K562 (cell line): ENCODE measurements at regions not wholly inside any gene's neighbourhood (a gene's known extent, or its start where the extent isn't known, plus 50 kb on each side); places are given as distances from the start of the nearest gene placed in this dataset.

Source experiments
- ARID1B ChIP-seq: fragments of 450-650 bp; IDR thresholded peaks from 2 replicates; pipeline ENCODE4 v1.6.1; 2016; ENCODE audit warnings: antibody characterized with exemption, mild to moderate bottlenecking, inconsistent platforms
- BHLHE40 ChIP-seq: IDR thresholded peaks from 2 replicates; pipeline ENCODE4 v1.6.1; 2011; ENCODE audit warnings: low read length, improper control_type of control experiment
- CREB1 ChIP-seq, 2 experiments: sonication (generic) in 1 of 2; formaldehyde crosslinking in 1 of 2; IDR thresholded peaks; 2 replicates each; pipeline versions ENCODE4 v1.6.1 to v1.8.0; 2012 to 2022; ENCODE audit warnings: inconsistent platforms in 1 of 2, mild to moderate bottlenecking in 1 of 2, missing genetic modification reagents in 1 of 2, moderate library complexity in 1 of 2
- CREM ChIP-seq: IDR thresholded peaks from 2 replicates; pipeline ENCODE4 v1.6.1; 2014; ENCODE audit warnings: antibody characterized with exemption, low read depth
- DPF2 ChIP-seq: fragments of 450-650 bp; IDR thresholded peaks from 2 replicates; pipeline ENCODE4 v1.6.1; 2016
- FOS ChIP-seq: IDR thresholded peaks from 3 replicates; pipeline ENCODE4 v1.6.1; 2011; ENCODE audit not compliant: insufficient read length; ENCODE audit errors: extremely low read depth
- FOXA1 ChIP-seq: fragments of 450-650 bp; IDR thresholded peaks from 2 replicates; pipeline ENCODE4 v1.6.1; 2016; ENCODE audit warnings: mild to moderate bottlenecking, borderline replicate concordance
- FOXK2 ChIP-seq, 2 experiments: fragments of 450-650 bp; IDR thresholded peaks in 1 of 2; conservative IDR thresholded peaks in 1 of 2; 2 replicates each; pipeline ENCODE4 v1.6.1; 2016; ENCODE audit warnings: low read depth in 2 of 2, mild to moderate bottlenecking in 1 of 2
- LCOR ChIP-seq: sonication (generic); formaldehyde crosslinking; IDR thresholded peaks from 2 replicates; pipeline ENCODE4 v1.8.0; 2022; ENCODE audit warnings: mild to moderate bottlenecking, missing genetic modification reagents
- NCOR1 ChIP-seq: fragments of 450-650 bp; IDR thresholded peaks from 2 replicates; pipeline ENCODE4 v1.6.1; 2016; ENCODE audit warnings: mild to moderate bottlenecking, moderate library complexity
- NFIC ChIP-seq: fragments of 450-650 bp; IDR thresholded peaks from 2 replicates; pipeline ENCODE4 v1.6.1; 2017; ENCODE audit warnings: mild to moderate bottlenecking, inconsistent platforms
- PRPF4 ChIP-seq: fragments of 200-400 bp; formaldehyde crosslinking; IDR thresholded peaks from one replicate; pipeline ENCODE4 v1.6.1; 2017; ENCODE audit warnings: low read length, low read depth, mild to moderate bottlenecking; ENCODE audit not compliant: insufficient read depth, poor library complexity, severe bottlenecking
- RCOR1 ChIP-seq, 2 experiments: IDR thresholded peaks; 2 replicates each; pipeline ENCODE4 v1.6.1; 2012; ENCODE audit warnings: low read depth in 2 of 2, low read length in 2 of 2, borderline replicate concordance in 1 of 2, improper control_type of control experiment in 1 of 2
- SOX6 ChIP-seq: fragments of 450-650 bp; IDR thresholded peaks from 2 replicates; pipeline ENCODE4 v1.6.1; 2014; ENCODE audit warnings: mild to moderate bottlenecking
- TBP ChIP-seq: optimal IDR thresholded peaks from 2 replicates; pipeline ENCODE3; 2011; ENCODE audit warnings: low read depth, low read length, improper control_type of control experiment
- YY1 ChIP-seq, 3 experiments: IDR thresholded peaks; 2 replicates each; pipeline ENCODE4 v1.6.1; 2011; ENCODE audit warnings: low read length in 2 of 3, mild to moderate bottlenecking in 2 of 3, moderate library complexity in 2 of 3, borderline replicate concordance in 1 of 3, control low read depth in 1 of 3, low read depth in 1 of 3; ENCODE audit not compliant: insufficient read depth in 3 of 3, insufficient replicate concordance in 2 of 3, control insufficient read depth in 1 of 3, insufficient read length in 1 of 3; ENCODE audit errors: extremely low read depth in 1 of 3
- ZFP36 ChIP-seq: fragments of 150-350 bp; IDR thresholded peaks from 2 replicates; pipeline ENCODE4 v1.6.1; 2018; ENCODE audit warnings: low read length, low read depth; ENCODE audit not compliant: partially characterized antibody
- TF ChIP-seq, protein P1 (sequence below): fragments of 450-650 bp; IDR thresholded peaks from 2 replicates; pipeline ENCODE4 v1.6.1; 2016; ENCODE audit warnings: antibody characterized with exemption
- TF ChIP-seq, protein P2 (sequence below): fragments of 250-450 bp; sonication (Bioruptor Pico); IDR thresholded peaks from 2 replicates; pipeline ENCODE4 v1.4.0; 2020
- TF ChIP-seq, protein P3 (sequence below): fragments of 200-800 bp; sonication (Bioruptor generic); IDR thresholded peaks from 2 replicates; pipeline ENCODE4 v1.6.1; 2017; ENCODE audit warnings: missing genetic modification characterization, missing compliant biosample characterization

DNA sequence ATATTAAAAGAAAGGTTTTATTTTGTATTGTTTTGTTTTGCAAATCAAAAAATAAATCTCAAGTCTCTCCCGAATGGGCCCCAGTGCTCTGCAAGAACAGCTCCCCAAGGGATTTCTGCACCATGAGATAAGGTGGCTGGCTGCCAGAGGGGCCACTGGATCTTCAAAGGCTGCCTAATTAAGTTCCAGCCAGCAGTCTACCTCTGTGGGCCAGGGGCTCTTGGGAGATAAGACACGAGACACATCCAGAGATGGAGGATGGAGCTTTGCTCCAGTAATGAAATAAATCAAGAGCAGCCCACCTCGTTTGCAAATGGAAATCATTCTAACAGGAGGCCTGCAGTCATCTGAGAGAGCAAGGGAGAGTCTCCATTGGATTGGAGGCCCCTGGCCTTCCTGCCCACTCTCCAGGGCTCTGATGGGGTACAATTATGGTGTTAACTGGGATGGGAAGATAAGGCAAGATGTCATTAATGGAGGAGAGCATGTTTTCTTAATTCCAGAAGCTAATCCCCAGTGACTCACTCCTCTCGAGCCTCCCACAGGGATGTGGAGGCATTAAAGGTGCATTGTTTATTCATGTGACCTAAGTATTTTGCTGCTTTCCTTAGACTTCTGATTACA lies 155.2 kb upstream of the KAZN start (continued):
- TF ChIP-seq LCOR (CRISPR knock-in tag), result peak; percentile 48; the same call in 1 of the 2 replicates
- TF ChIP-seq FOXA1, result no peak
- peak; percentile 45 for TF ChIP-seq FOS
- TF ChIP-seq BHLHE40, result peak; percentile 78; the same call in 1 of the 2 replicates
- TF ChIP-seq ZFP36, result no peak
- TF ChIP-seq TBP, result no peak
- peak; percentile 92 to 99 for TF ChIP-seq RCOR1 (IDR thresholded peaks at IDR 0.05; ENCODE audit: borderline replicate concordance in 1 of 2, low read depth in 2 of 2, low read length in 2 of 2)
- TF ChIP-seq NFIC, result peak; percentile 98
- TF ChIP-seq YY1 (IDR thresholded peaks at IDR 0.05; ENCODE audit: borderline replicate concordance in 1 of 3, control insufficient read depth in 1 of 3, extremely low read depth in 1 of 3, insufficient read depth in 3 of 3, insufficient read length in 1 of 3, insufficient replicate concordance in 2 of 3, low read depth in 1 of 3, low read length in 2 of 3), result no peak
- TF ChIP-seq, protein P1, sequence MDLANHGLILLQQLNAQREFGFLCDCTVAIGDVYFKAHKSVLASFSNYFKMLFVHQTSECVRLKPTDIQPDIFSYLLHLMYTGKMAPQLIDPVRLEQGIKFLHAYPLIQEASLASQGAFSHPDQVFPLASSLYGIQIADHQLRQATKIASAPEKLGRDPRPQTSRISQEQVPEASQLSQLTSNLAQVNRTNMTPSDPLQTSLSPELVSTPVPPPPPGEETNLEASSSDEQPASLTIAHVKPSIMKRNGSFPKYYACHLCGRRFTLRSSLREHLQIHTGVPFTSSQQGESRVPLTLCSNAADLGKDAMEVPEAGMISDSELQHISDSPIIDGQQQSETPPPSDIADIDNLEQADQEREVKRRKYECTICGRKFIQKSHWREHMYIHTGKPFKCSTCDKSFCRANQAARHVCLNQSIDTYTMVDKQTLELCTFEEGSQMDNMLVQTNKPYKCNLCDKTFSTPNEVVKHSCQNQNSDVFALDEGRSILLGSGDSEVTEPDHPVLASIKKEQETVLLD, result peak; percentile 31; the same call in 1 of the 2 replicates
- peak; percentile 74 for TF ChIP-seq SOX6
- TF ChIP-seq, protein P2, sequence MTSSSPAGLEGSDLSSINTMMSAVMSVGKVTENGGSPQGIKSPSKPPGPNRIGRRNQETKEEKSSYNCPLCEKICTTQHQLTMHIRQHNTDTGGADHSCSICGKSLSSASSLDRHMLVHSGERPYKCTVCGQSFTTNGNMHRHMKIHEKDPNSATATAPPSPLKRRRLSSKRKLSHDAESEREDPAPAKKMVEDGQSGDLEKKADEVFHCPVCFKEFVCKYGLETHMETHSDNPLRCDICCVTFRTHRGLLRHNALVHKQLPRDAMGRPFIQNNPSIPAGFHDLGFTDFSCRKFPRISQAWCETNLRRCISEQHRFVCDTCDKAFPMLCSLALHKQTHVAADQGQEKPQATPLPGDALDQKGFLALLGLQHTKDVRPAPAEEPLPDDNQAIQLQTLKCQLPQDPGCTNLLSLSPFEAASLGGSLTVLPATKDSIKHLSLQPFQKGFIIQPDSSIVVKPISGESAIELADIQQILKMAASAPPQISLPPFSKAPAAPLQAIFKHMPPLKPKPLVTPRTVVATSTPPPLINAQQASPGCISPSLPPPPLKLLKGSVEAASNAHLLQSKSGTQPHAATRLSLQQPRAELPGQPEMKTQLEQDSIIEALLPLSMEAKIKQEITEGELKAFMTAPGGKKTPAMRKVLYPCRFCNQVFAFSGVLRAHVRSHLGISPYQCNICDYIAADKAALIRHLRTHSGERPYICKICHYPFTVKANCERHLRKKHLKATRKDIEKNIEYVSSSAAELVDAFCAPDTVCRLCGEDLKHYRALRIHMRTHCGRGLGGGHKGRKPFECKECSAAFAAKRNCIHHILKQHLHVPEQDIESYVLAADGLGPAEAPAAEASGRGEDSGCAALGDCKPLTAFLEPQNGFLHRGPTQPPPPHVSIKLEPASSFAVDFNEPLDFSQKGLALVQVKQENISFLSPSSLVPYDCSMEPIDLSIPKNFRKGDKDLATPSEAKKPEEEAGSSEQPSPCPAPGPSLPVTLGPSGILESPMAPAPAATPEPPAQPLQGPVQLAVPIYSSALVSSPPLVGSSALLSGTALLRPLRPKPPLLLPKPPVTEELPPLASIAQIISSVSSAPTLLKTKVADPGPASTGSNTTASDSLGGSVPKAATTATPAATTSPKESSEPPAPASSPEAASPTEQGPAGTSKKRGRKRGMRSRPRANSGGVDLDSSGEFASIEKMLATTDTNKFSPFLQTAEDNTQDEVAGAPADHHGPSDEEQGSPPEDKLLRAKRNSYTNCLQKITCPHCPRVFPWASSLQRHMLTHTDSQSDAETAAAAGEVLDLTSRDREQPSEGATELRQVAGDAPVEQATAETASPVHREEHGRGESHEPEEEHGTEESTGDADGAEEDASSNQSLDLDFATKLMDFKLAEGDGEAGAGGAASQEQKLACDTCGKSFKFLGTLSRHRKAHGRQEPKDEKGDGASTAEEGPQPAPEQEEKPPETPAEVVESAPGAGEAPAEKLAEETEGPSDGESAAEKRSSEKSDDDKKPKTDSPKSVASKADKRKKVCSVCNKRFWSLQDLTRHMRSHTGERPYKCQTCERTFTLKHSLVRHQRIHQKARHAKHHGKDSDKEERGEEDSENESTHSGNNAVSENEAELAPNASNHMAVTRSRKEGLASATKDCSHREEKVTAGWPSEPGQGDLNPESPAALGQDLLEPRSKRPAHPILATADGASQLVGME (CRISPR knock-in tag), result no peak
- 0 out of 2 replicates have a peak, but pooled peaks have one; percentile 2 for TF ChIP-seq CREM
- peak; percentile 80 for TF ChIP-seq NCOR1
- 0 out of 4 replicates have a peak, but pooled peaks have one; percentile 37 to 48 for TF ChIP-seq FOXK2 (conservative IDR thresholded peaks at IDR 0.05 in 1 of 2, IDR thresholded peaks at IDR 0.05 in 1 of 2; ENCODE audit: low read depth in 2 of 2)
- TF ChIP-seq DPF2, result peak; percentile 85
- peak; percentile 91 for TF ChIP-seq ARID1B
- TF ChIP-seq, protein P3, sequence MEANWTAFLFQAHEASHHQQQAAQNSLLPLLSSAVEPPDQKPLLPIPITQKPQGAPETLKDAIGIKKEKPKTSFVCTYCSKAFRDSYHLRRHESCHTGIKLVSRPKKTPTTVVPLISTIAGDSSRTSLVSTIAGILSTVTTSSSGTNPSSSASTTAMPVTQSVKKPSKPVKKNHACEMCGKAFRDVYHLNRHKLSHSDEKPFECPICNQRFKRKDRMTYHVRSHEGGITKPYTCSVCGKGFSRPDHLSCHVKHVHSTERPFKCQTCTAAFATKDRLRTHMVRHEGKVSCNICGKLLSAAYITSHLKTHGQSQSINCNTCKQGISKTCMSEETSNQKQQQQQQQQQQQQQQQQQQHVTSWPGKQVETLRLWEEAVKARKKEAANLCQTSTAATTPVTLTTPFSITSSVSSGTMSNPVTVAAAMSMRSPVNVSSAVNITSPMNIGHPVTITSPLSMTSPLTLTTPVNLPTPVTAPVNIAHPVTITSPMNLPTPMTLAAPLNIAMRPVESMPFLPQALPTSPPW (CRISPR knock-in tag), result peak; percentile 45; the same call in 1 of the 2 replicates
- TF ChIP-seq PRPF4, result no peak
- 0 out of 2 replicates have a peak, but pooled peaks have one; percentile 14 for TF ChIP-seq CREB1 (IDR thresholded peaks at IDR 0.05)
- TF ChIP-seq CREB1 (CRISPR knock-in tag; IDR thresholded peaks at IDR 0.05), result no peak
